ENCODE measurements at regions not wholly inside any gene's neighbourhood (a gene's known extent, or its start where the extent isn't known, plus 50 kb on each side); places are given as distances from the start of the nearest gene placed in this dataset.

DNA sequence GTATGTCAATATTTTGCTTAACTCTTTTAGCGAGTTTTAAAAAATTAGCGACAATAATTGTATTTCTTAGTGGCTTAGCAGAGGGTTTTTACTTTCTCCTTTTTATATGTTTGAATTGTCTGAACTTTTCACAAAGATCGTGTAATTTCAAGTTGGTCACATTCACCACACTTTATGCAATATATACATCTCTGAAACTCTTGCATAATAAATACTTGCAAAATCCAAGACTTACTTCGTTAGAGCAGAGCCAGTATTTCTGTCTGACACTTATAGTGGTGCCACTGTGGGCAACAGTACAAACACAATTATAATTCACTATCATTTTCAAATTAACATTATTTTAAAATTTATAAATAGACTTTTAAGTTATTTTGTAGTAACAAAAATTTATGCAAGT, 62.0 kb downstream of the SUCNR1 start:
- no peak overlapping the region for H3K27ac ChIP-seq
- no peak for DNase-seq (ENCODE audit: low read depth, low spot score)

DNA sequence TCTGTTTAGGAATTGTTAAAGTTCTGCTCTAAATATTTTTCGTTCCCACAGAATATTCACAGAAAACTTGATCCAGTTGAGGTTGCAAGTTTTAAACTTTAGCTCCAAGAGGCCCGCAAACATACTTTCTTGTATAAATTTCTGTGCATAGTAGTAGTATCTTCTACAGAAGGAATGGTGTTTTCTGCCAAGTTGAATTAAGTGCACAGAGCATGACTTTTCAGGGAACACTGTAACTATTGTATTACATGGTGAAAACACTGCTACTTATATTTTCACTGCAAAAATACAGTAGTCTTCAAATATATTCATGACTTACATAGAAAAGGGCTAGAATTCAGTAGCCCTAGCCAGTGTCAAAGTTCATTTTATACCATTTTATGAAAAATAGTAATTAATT, 67.0 kb downstream of the SUCNR1 start:
- no peak overlapping the region for H3K27ac ChIP-seq
- no peak for DNase-seq (ENCODE audit: low read depth, low spot score)

DNA sequence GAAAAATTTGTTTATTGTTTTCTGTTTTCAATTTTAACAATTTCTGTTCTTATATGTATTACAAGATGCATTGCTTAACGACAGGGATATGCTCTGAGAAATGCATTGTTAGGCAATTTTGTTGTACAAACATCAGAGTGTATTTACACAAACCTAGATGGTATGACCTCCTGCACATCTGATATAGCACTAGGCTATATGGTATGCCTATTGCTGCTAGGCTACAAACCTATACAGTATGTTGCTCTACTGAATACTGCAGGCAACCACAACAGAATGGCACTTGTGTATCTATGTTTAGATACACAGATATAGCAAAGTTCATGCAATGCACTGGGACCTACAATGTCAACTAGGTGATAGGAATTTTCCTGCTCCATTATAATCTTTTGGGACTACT, 70.1 kb downstream of the SUCNR1 start:
- no peak overlapping the region for H3K27ac ChIP-seq
- no peak for DNase-seq (ENCODE audit: low read depth, low spot score)

DNA sequence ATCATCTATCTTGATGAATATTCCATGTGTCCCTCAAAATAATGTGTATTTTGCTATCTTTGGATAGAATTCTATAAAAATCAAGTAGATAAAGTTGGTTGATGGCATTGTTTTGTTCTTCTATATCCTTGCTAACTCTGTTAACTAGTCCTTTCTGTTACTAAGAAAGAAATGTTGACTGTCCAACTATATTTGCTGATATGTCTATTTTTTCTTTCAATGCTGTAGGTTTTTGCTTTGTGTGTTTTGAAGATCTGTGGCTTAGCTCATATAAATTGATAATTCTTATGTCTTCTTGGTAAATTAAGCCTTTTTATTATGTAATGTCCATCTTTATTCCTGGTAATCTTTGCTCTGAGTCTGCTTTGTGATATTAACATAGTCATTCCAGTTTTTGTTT, 70.9 kb downstream of the SUCNR1 start:
- DNase-seq (ENCODE audit: low read depth, low spot score): no peak
- H3K27ac ChIP-seq: no peak overlapping the region

DNA sequence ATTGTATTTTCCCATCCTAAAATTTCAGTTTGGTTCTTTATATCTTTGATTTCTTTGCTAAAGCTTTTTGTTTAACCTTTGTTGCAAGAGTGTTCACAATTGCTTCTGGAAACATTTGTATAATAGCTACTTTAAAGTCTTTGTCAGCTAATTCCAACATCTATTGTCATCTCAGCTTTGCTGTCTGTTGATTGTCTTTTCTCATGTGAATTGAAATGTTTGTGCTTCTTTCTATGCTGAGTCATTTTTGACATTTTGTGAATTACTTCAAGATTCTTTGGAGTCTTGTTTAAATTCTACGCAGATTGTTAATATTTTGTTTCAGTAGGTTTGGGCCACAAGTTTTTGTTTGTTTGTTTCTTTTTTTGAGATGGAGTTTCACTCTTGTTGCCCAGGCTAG, 73.2 kb downstream of the SUCNR1 start:
- no peak for DNase-seq (ENCODE audit: low read depth, low spot score)
- no peak overlapping the region for H3K27ac ChIP-seq

DNA sequence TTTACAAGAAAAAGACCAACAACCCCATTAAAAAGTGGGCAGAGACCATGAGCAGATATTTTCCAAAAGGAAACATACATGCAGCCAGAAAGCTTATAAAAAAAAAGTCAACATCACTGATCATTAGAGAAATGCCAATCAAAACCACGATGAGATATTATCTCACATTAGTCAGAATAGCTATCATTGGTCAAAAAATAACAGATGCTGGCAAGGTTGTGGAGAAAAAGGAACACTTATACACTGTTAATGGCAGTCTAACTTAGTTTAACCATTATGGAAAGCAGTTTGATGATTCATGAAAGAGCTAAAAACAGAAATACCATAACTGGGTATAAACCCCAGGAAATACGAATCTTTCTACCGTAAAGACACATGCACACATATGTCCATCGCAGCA, 76.3 kb downstream of the SUCNR1 start:
- no peak overlapping the region for H3K27ac ChIP-seq
- no peak for DNase-seq (ENCODE audit: low read depth, low spot score)

DNA sequence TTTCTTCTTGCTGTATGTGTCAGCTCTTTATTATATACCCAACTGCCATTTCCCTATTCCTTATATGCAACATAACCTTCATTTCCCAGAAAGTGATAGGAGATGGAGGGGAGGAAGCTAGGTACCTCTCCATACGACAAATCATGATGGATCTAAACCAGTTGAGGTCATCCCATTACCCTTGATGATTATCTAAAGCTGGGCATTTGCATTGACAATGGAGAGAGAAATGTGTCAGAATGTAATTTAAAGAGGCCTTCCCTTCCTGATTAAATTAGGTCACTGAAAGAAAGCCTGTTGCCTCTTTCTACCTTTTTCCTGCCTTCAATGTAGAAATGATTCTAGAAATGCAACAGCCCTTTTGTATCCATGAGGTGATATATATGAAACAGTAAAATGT, 81.9 kb downstream of the SUCNR1 start:
- no peak overlapping the region for H3K27ac ChIP-seq
- DNase-seq (ENCODE audit: low read depth, low spot score): no peak

DNA sequence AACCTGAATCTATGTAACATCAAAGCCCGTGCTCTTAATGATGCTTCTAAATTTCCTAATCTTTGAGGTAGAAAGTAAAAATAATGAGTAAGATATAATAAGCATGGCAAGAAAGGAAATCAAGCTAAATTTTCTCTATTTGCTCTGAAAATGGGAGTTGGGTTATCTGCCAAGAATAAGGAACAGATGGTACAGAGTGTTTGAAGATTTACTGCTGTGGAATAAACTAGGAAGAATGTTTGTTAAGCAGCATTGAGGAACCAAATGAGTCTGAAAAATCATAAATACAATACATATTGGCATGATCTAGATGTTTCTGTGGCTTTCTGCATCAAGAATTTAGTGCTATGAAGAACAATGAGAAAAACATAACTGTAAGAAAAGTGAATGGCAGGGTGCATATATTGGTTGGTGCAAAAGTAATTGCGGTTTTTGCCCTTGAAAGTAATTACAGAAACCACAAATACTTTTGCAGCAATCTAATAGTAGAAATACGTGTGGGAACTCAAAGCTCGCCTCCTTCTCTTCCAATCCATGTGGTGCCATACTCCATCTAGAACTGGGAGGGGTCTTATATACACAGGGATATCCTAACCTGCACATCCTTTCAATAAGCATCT, 87.6 kb downstream of the SUCNR1 start:
- no peak for DNase-seq (ENCODE audit: low read depth, low spot score)
- H3K27ac ChIP-seq: no peak overlapping the region

DNA sequence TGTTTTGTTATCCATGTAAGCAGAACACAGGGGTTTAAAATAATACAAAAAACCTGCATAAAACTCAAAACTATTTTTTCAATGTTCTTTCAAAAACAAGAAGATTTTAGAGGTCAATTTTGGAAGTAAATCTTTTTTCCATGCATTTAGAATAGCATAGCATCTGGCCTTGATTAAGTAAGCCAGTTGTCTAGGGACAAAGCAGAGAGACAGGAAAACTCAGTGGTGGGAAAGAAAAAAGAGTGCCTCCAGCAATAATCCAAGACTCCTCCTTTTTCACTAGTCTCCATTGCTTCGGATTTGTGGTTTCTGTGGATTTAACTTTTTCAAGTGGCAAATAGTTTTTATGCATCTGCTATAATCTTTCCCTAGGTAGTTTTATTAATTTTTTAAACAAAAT, 88.9 kb downstream of the SUCNR1 start:
- H3K27ac ChIP-seq: no peak overlapping the region
- DNase-seq (ENCODE audit: low read depth, low spot score): no peak

DNA sequence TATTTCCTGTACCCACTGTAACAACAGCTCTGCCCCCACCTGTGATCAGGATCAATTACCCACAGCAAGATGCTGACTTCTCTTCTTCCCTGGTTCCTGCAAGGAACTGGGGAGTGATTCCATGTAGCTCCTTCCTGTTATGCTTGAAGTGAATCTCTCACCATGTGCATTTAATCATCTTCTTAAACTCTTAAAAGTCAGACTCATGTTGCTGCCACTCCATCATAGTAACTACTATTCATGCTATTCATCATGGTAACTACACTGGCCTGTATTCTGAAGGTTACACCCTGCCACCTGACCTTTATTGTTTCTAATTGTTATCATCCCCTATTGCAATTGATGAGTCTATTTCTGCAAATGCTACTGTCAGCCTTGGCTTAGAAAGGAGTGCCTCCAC, 89.5 kb downstream of the SUCNR1 start:
- no peak overlapping the region for H3K27ac ChIP-seq
- no peak for DNase-seq (ENCODE audit: low read depth, low spot score)

DNA sequence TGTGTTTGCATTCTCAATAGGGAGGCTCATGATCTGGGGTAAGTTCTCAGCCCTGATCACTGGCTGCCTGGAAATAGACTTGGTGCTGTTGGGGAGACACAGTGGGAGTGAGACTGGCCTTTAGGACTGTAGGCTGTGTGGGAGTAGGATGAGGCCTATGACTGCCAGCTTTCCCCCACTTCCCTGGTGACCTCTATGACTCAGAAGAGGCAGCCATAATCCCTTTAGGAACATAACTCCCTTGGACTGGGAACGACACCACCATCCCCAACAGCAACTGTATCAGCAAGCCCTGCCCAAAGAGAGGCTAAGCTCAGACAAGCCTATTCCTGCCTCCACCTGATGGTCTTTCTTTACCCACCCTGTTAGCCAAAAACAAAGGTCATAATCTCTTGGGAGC, 91.3 kb downstream of the SUCNR1 start:
- H3K27ac ChIP-seq: no peak overlapping the region
- DNase-seq (ENCODE audit: low read depth, low spot score): no peak

DNA sequence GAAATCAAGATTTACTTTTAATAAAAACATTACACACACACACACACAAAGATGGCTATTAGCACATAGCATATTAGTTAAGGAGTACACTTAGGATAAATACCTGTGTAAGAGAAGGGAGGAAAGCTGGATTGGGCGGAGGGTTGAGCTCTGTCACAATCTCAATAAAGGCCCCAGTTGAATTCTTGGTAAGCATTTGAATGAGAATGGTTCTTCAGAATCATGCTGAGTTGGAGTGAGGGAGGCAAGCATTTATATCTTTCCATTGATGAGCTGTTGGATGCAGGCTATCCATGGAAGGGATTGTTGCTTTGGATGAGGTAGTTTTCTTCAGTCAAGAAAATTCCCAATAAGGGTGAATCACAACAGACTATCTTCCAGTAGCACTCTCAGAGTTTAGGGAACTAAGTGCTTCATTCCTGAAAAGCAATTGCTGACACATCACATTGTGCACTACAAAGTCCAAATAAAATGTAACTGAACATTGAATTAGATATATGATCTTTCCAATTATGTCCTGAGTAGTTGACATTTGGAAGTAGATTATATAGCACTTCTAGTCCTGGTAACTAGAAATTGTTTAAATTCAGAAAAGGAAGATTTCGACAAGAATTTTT, 95.7 kb downstream of the SUCNR1 start:
- H3K27ac ChIP-seq: no peak overlapping the region
- no peak for DNase-seq (ENCODE audit: low read depth, low spot score)

DNA sequence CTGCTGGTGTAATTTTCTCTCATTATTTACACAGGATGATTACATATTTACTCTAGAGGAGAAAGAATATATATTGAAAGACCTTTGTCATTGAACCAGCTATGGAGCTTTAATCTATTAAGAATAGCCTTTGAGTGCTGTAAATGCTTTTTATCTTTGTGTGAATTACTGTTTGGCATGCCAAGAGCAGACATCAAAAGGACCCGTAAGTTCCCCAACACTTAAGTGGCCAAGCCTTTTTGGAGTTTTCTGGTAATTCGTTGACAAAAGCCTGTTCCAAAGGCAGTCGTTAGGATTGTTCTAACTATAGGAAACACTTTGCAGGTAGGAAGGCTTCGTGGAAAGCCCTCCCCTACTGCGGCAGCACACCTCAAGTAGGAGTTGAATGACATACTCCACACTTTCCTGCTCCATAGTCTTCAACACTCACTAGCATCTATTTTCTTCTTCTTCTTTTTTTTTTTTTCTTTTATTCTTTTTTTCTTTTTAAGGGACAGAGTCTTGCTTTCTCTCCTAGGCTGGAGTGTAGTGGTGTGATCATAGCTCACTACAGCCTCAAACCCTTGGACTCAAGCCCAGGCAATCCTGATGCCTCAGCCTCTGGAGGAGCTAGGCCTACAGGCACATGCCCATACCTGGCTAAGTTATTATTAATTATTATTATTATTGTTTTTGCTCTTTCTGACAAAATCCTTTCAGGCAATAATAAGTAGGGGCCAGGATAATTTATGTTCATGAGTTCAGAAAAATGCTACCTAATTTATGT, 98.6 kb downstream of the SUCNR1 start:
- H3K27ac ChIP-seq: no peak overlapping the region
- DNase-seq (ENCODE audit: low read depth, low spot score): no peak

DNA sequence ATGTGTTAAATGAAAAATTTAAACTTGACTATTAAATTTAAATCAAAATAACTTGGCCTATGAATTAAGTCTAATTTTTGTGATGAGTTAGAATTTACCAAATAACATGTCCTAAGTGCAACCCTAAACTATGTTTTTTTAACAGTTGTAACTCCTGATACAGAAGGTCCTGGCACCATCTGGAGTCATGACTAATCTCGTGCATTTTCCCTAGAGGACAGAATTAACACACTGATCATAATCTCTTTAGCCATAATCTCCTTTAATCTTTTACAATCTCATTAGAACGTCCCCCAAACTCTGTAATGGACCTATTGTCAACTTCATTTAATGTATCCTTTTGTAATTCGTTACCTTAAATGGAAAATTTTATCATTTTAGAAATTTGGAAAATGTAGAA, 100.6 kb downstream of the SUCNR1 start:
- no peak overlapping the region for H3K27ac ChIP-seq
- DNase-seq (ENCODE audit: low read depth, low spot score): no peak

DNA sequence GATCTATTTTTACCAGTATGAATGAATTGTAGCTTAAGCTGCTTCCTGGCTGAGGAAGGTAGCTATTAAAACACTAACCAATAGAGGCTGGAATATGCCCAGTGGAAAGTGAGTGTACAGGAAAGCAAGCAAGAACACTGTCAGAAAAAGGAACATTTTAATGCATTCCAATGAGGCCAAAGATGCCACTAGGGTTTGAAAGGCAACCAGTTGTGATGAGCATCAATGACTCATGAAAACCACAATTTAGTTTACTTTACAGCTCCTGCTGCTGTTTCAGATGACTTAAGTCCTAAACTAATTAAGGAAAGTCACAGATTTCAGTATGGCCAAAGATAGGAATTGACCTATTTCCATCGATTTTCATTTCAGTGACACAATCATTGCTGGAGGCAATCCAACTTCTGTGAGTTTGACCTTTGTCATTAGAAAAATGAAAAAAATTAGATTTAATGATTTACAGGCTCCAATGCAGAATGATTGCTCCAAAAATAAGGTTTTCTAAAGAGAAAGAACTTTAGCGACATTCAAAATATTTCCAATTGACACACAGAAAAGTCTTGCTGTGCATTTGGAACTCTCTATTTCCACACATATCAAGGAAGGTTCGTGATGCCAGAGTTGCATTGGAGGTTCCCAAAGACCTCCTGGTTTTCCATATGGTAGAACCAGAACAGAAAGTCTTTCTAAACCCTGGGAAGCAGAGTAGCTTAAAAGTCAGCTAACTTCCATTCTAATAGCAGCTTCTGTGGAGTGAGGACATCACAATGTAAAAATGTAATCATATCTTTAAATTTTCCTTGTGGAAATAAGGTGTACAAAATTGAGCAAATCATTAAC, 103.0 kb downstream of the SUCNR1 start:
- peak overlapping the region; percentile 27 for H3K27ac ChIP-seq
- peak; percentile 69 for DNase-seq (ENCODE audit: low read depth, low spot score)

DNA sequence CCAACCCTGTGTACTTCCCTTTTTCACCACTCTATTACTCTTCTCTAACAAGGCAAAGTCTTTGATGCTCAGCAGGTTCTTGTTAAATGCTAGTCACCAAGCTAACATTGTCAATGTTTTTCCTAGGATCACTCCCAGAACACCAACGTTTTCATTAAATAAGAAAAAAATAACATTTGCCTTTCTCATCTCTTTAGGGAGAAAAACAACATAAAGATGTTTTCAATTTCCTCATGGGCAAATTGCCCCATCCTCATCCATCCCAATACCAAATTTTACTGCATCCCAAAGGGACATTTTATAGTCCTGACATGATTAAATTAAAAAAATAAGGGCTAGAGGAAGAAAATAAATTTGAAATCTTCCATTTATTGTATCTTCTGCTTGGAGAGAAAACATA, 106.5 kb downstream of the SUCNR1 start:
- DNase-seq (ENCODE audit: low read depth, low spot score): no peak
- H3K27ac ChIP-seq: no peak overlapping the region

DNA sequence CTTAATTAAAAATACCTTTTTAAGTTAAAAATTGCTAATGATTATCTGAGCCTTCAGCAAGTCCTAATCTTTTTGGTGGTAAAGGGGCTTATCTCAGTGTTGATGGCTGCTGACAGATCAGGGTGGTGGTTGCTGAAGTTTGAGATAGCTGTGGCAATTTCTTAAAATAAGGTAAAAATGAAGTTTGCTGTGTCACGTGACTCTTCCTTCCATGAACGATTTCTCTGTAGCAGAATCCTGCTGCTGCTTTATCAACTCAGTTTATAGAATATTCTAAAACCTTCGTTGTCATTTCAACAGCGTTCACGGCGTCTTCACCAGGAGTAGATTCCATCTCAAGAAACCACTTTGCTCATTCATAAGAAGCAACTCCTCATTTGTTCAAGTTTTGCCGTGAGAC, 110.1 kb downstream of the SUCNR1 start:
- H3K27ac ChIP-seq: no peak overlapping the region
- no peak for DNase-seq (ENCODE audit: low read depth, low spot score)

DNA sequence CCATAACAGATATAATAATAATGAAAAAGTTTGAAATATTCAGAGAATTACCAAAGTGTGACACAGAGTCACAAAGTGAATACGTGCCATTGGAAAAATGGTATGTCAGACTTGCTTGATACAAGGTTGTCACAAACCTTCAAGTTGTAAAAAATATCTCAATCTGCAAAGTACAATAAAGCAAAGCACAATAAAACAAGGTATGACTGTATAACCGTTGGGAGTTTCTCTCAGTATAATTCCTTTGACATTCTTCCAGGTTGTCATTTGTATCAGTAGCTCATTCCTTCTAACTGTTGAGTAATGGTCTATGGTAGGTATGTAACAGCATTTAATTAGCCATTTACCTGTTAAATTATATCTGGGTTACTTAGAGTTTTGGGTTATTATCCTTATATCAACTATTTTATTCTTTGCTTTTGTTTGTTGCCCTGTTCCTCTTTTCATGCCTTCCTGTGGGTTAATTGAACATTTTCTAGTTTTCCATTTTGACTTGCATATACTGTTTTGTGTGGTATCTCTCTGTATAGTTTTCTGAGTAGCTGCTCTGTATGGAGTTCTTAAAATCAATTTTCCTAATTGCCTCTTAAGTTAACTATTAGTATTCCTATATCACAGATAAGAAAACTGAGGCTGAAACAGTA, 112.5 kb downstream of the SUCNR1 start:
- no peak for DNase-seq (ENCODE audit: low read depth, low spot score)
- no peak overlapping the region for H3K27ac ChIP-seq

DNA sequence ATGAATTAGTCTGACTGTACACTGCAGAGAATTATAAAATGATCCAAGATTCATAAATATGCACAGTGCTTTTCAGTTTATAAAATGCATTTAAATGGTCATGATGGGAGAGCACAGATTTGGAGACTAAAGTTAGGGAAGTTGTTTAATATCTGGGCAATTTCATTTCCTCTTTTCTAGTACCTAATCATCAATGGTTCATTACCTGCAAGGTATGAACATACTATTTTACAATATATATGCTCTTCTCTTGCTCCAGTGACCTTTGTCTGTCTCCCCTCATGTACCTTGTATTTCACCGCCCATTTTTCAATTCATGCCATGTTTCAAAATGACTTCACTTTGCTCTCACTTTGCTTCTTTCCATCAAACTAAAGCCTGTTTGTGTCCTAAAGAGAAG, 114.5 kb downstream of the SUCNR1 start:
- no peak overlapping the region for H3K27ac ChIP-seq
- no peak for DNase-seq (ENCODE audit: low read depth, low spot score)

DNA sequence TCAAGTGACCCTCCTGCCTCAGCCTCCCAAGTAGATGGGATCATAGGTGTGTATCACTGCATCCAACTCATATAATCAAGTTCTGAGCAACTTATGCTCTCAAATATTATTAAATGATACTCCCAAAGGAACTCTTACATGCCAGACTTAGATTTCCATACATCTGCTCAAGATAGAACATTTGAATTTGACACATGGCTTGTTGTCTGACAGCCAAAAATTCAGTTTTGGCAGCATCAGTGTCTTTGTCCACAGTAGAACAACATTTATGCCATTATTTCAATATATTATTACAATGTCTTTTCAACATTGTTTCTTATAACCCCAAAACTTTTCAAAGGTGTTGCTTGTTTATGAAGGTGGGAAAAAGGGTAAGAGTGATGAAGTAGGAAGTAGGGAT, 116.2 kb downstream of the SUCNR1 start:
- DNase-seq (ENCODE audit: low read depth, low spot score): no peak
- H3K27ac ChIP-seq: no peak overlapping the region

All from epithelial cell of prostate (primary cell).